HepG2 (cell line): ENCODE measurements at regions not wholly inside any gene's neighbourhood (a gene's known extent, or its start where the extent isn't known, plus 50 kb on each side); places are given as distances from the start of the nearest gene placed in this dataset.

Source experiments
- ATAC-seq: fragments of 200-7000 bp; cut with Tn5 transposase; 3 replicates; pipeline ENCODE4 v1.9.1; 2020; ENCODE audit warnings: mild to moderate bottlenecking, moderate library complexity
- BruUV-seq: library from RNA; stranded (reverse); fragments of 400-500 nt; replicated peaks from 2 replicates; lab custom pipeline; 2021; lab: Mats Ljungman, UMichigan
- CTCF ChIA-PET: fragments of 300-600 bp; formaldehyde crosslinking; extraction: SDS; loops from one replicate; lab custom pipeline; 2021; ENCODE audit warnings: low total read pairs, inconsistent platforms, low intra/inter-chr PET ratio; lab: Yijun Ruan, JAX
- POLR2A ChIA-PET: fragments of 350-600 bp; sonication (Branson Sonifier 250); formaldehyde crosslinking; loops from one replicate; lab custom pipeline; 2020; ENCODE audit warnings: antibody characterized with exemption, inconsistent platforms; lab: Yijun Ruan, JAX
- DNase-seq: peaks from one replicate; pipeline ENCODE4 v3.0.0-alpha.2; 2015; ENCODE audit warnings: low spot score
- FAIRE-seq: peaks from 3 replicates; lab custom pipeline; 2011; peaks lifted over from hg19 to GRCh38; lab: Jason Lieb, UNC
- H2AFZ ChIP-seq: one replicate; pipeline ENCODE4 v1.6.1; 2011; ENCODE audit warnings: low read length, inconsistent platforms
- H3K27ac ChIP-seq: fragments of 300-600 bp; 3 replicates; pipeline ENCODE4 v1.8.0; 2011; ENCODE audit warnings: mixed run types, mild to moderate bottlenecking, mixed read lengths, low read length, inconsistent platforms; ENCODE audit not compliant: insufficient read depth; ENCODE audit errors: extremely low read length
- H3K27me3 ChIP-seq, 2 experiments: fragments of 200-600 bp in 1 of 2; 2 replicates in 1 of 2; 3 replicates in 1 of 2; pipeline versions ENCODE4 v1.6.0 to v1.8.0; 2011; ENCODE audit warnings: low read length in 2 of 2, mild to moderate bottlenecking in 2 of 2, moderate library complexity in 2 of 2, inconsistent platforms in 1 of 2; ENCODE audit not compliant: insufficient read depth in 2 of 2, control insufficient read depth in 1 of 2
- H3K36me3 ChIP-seq, 2 experiments: fragments of 200-600 bp in 1 of 2; replicated peaks in 1 of 2; 2 replicates in 1 of 2; 3 replicates in 1 of 2; pipeline versions ENCODE4 v1.5.1 to v1.8.0; 2011; ENCODE audit warnings: low read length in 2 of 2, inconsistent platforms in 1 of 2; ENCODE audit not compliant: insufficient read depth in 2 of 2, control insufficient read depth in 1 of 2
- H3K4me1 ChIP-seq: 2 replicates; pipeline ENCODE4 v1.5.1; 2012; ENCODE audit warnings: low read length, inconsistent platforms; ENCODE audit not compliant: insufficient read depth
- H3K4me2 ChIP-seq: 2 replicates; pipeline ENCODE4 v1.6.0; 2011; ENCODE audit warnings: low read depth, low read length, inconsistent platforms
- H3K4me3 ChIP-seq, 3 experiments: fragments of 200-600 bp in 1 of 3; sonication (generic), shearing (Covaris generic) in 1 of 3; replicated peaks in 1 of 3; 2 replicates each; pipeline ENCODE4 v1.5.1; 2011 to 2016; ENCODE audit warnings: low read length in 3 of 3, inconsistent platforms in 2 of 3, low read depth in 2 of 3, mild to moderate bottlenecking in 2 of 3, control low read depth in 1 of 3, mixed read lengths in 1 of 3; ENCODE audit not compliant: insufficient read depth in 1 of 3
- H3K79me2 ChIP-seq: one replicate; pipeline ENCODE4 v1.6.1; 2011; ENCODE audit warnings: low read length, inconsistent platforms; ENCODE audit not compliant: insufficient read depth
- H3K9ac ChIP-seq: 2 replicates; pipeline ENCODE4 v1.6.0; 2011; ENCODE audit warnings: mild to moderate bottlenecking, low read depth, low read length, inconsistent platforms; ENCODE audit not compliant: insufficient read depth
- H3K9me3 ChIP-seq: 2 replicates; pipeline ENCODE4 v1.5.1; 2012; ENCODE audit warnings: mild to moderate bottlenecking, low read length
- H4K20me1 ChIP-seq: 2 replicates; pipeline ENCODE4 v1.6.0; 2011; ENCODE audit warnings: inconsistent platforms, mild to moderate bottlenecking, low read length, moderate library complexity; ENCODE audit not compliant: insufficient read depth
- FLYWCH1 ChIP-seq: sonication (generic); formaldehyde crosslinking; IDR thresholded peaks from 2 replicates; pipeline ENCODE4 v1.8.1; 2023; ENCODE audit warnings: mild to moderate bottlenecking, missing genetic modification reagents
- HES4 ChIP-seq: sonication (generic); formaldehyde crosslinking; IDR thresholded peaks from 2 replicates; pipeline ENCODE4 v1.9.0; 2021; ENCODE audit warnings: mild to moderate bottlenecking, missing genetic modification reagents, borderline replicate concordance
- HMG20B ChIP-seq: conservative IDR thresholded peaks from 2 replicates; pipeline ENCODE4 v1.6.1; 2016; ENCODE audit warnings: missing genetic modification reagents, missing compliant biosample characterization
- PBX2 ChIP-seq: IDR thresholded peaks from 2 replicates; pipeline ENCODE4 v1.6.1; 2016; ENCODE audit warnings: control low read depth
- TGIF2 ChIP-seq: IDR thresholded peaks from 2 replicates; pipeline ENCODE4 v1.6.1; 2016; ENCODE audit warnings: control low read depth, missing compliant biosample characterization
- ZNF292 ChIP-seq: sonication (generic); formaldehyde crosslinking; IDR thresholded peaks from 2 replicates; pipeline ENCODE4 v1.8.1; 2022; ENCODE audit warnings: mild to moderate bottlenecking, low read depth, missing genetic modification reagents, borderline replicate concordance
- ZNF446 ChIP-seq: sonication (generic); formaldehyde crosslinking; IDR thresholded peaks from 2 replicates; pipeline ENCODE4 v1.5.0; 2020; ENCODE audit warnings: mild to moderate bottlenecking, missing genetic modification reagents
- WGBS: methylation state at CpG from one replicate; pipeline ENCODE4 v1.1.6; 2017; ENCODE audit warnings: low lambda C conversion rate; 5-methylcytosine and 5-hydroxymethylcytosine counted together
- in situ Hi-C: cut with HindIII; loops from 2 replicates; pipeline ENCODE4 v1.10.0; 2017; ENCODE audit warnings: low pct_unique_long_range_greater_than_20kb; ENCODE audit not compliant: extremely low pct_ligation_motif_present
- intact Hi-C: fragments of 100-400 bp; cut with micrococcal nuclease; formaldehyde crosslinking; loops from one replicate; pipeline ENCODE4 v1.10.0; 2022; ENCODE audit not compliant: unreplicated experiment
- TF ChIP-seq, protein P1 (sequence below), 2 experiments: sonication (generic) in 1 of 2; formaldehyde crosslinking in 1 of 2; IDR thresholded peaks; 2 replicates each; pipeline versions ENCODE4 v1.6.1 to v1.9.0; 2014 to 2022; ENCODE audit warnings: antibody characterized with exemption in 1 of 2, borderline replicate concordance in 1 of 2, inconsistent platforms in 1 of 2, low read depth in 1 of 2, missing genetic modification reagents in 1 of 2

DNA sequence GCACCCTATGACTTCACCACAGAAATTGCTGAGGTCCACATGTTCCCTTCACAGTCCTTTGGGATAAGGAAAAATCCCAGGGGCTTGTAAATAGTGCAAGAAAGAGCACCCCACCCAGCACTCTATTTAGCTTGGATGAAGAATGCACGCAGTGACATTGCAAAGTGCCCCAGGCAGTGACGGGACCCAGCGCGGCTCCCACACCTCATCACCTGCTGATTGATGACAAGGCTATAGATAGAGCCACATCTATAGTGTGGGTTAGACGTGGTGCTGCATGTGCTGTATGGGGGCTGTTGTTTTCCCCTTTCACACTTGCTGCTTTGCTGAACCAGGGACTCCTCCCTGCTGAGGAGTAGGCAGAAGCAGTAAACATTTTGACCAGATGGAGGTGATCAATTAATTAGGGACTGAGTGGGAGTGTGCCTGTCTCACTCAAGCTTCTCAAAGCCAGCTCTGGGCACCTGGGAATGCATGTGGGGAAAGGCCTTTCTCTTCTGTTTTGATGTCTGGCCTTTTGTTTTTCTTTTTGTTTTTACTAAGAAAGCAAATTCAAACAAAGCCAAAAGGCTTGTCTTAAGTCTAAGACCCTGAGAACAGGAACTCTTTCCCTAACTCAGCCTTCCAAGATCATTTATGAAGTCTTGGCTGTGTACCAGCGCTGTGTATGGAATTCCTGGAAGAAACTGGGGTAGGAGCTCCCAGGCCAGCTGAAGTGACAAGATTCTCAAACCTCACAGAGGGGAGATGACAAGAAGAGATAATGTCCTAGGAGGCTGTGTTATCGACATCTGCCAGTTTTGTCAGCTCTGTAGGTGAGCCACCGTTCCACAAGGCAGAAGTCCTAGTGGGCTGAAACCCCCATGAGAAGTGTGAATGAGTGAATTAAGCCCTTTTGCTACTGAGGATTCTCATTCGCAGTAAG, 219.7 kb downstream of the BARX2 start (continued):
- TF ChIP-seq, protein P1, sequence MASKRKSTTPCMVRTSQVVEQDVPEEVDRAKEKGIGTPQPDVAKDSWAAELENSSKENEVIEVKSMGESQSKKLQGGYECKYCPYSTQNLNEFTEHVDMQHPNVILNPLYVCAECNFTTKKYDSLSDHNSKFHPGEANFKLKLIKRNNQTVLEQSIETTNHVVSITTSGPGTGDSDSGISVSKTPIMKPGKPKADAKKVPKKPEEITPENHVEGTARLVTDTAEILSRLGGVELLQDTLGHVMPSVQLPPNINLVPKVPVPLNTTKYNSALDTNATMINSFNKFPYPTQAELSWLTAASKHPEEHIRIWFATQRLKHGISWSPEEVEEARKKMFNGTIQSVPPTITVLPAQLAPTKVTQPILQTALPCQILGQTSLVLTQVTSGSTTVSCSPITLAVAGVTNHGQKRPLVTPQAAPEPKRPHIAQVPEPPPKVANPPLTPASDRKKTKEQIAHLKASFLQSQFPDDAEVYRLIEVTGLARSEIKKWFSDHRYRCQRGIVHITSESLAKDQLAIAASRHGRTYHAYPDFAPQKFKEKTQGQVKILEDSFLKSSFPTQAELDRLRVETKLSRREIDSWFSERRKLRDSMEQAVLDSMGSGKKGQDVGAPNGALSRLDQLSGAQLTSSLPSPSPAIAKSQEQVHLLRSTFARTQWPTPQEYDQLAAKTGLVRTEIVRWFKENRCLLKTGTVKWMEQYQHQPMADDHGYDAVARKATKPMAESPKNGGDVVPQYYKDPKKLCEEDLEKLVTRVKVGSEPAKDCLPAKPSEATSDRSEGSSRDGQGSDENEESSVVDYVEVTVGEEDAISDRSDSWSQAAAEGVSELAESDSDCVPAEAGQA (IDR thresholded peaks at IDR 0.05; ENCODE audit: low read depth): no peak
- TF ChIP-seq, protein P1 (CRISPR knock-in tag; IDR thresholded peaks at IDR 0.05; ENCODE audit: borderline replicate concordance): no peak
- TF ChIP-seq ZNF446 (CRISPR knock-in tag) (no peak), HMG20B (no peak), FLYWCH1 (CRISPR knock-in tag) (no peak)

DNA sequence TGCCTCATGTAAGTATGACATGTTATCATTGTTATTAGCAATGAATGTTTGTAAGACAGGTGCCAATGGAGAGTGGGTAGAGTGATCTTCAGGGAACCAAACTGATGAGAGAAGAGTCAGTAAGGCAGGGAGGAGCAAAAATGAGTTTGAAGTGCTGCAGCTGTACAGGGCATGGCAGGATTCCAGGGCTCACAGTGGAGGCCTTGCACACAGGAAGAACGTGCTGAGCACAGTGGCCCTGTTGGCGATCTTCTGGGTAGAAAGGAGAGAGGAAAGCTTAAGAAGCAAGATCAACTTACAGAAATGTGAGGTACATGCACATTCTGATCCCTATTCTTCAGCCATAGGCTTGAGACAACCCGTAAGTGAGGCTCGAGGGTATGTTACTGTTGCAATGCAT, 219.3 kb upstream of the TMEM45B start:
- no TSS peak for BruUV-seq
- in situ Hi-C loops (no loop called here), intact Hi-C loops (no loop called here)
- TF ChIP-seq TGIF2 (CRISPR knock-in tag) (no peak), ZNF292 (CRISPR knock-in tag) (no peak), PBX2 (CRISPR knock-in tag) (no peak), HES4 (CRISPR knock-in tag) (no peak)
- H3K4me2 ChIP-seq: no peak overlapping the region
- POLR2A ChIA-PET: no interaction called here
- DNase-seq (no peak), ATAC-seq (no peak), FAIRE-seq (no peak)
- CTCF ChIA-PET: no interaction called here
- H3K36me3 ChIP-seq: no peaks in the 10 kb centered on the region
- no peaks in the 10 kb centered on the region for H3K79me2 ChIP-seq
- no peak overlapping the region for H3K4me3 ChIP-seq
- no peaks in the 10 kb centered on the region for H4K20me1 ChIP-seq
- WGBS: 9% methylated on average over 4 of the region's 4 CpGs
- no peak overlapping the region for H3K9ac ChIP-seq
- H3K4me1 ChIP-seq: no peaks in the 10 kb centered on the region
- no peak overlapping the region for H2AFZ ChIP-seq
- H3K9me3 ChIP-seq: no peaks in the 10 kb centered on the region
- H3K27me3 ChIP-seq: peaks cover 1 to 15% of the 10 kb centered on the region in 2 experiments; a peak in 1 of 5 replicates
- H3K27ac ChIP-seq: no peak overlapping the region
